Transverse colon (tissue), 3 donors: ENCODE measurements at regions not wholly inside any gene's neighbourhood (a gene's known extent, or its start where the extent isn't known, plus 50 kb on each side); places are given as distances from the start of the nearest gene placed in this dataset.

ENCODE experiments used
- CTCF ChIP-seq, 5 experiments: fragments of 200-600 bp in 3 of 5; fragments of 450-650 bp in 2 of 5; sonication (generic) in 3 of 5; IDR thresholded peaks; 1 replicate in 2 of 5; 2 replicates in 3 of 5; pipeline ENCODE4 v1.5.1; 2016 to 2017; ENCODE audit warnings: antibody characterized with exemption in 5 of 5, inconsistent platforms in 3 of 5, mild to moderate bottlenecking in 2 of 5, moderate library complexity in 1 of 5
- EP300 ChIP-seq: sonication (generic); formaldehyde crosslinking; IDR thresholded peaks from one replicate; pipeline ENCODE4 v1.6.1; 2017; ENCODE audit warnings: antibody characterized with exemption, low read depth

GRCh38 chr5:142478113-142478512, 153.3 kb upstream of the SPRY4 start:
- TF ChIP-seq EP300 (no peak), CTCF (IDR thresholded peaks at IDR 0.05) (no peak)
